OCI-LY7 (cell line): ENCODE measurements at regions not wholly inside any gene's neighbourhood (a gene's known extent, or its start where the extent isn't known, plus 50 kb on each side); places are given as distances from the start of the nearest gene placed in this dataset.
A peak's percentile ranks its signal among the peaks of the same experiment; 100 is the strongest.
"Not testable (repeated sequence)": the region's sequence is repeated elsewhere in the genome, so short reads cannot be mapped to it uniquely, and the experiment has no call there.

Experiments
- BruUV-seq: library from RNA; stranded (reverse); fragments of 400-500 nt; replicated peaks from 2 replicates; lab custom pipeline; 2021; lab: Mats Ljungman, UMichigan
- CTCF ChIA-PET: fragments of 300-600 bp; sonication (Branson Sonifier 250); formaldehyde crosslinking; loops from one replicate; lab custom pipeline; 2022; ENCODE audit warnings: antibody characterized with exemption; ENCODE audit not compliant: unreplicated experiment; lab: Charles Lee
- POLR2A ChIA-PET: fragments of 300-600 bp; sonication (Branson Sonifier 250); formaldehyde crosslinking; loops from one replicate; lab custom pipeline; 2022; ENCODE audit warnings: antibody characterized with exemption; lab: Charles Lee
- DNase-seq: peaks from one replicate; pipeline ENCODE4 v3.0.0-alpha.2; 2015; ENCODE audit warnings: low spot score
- H2AFZ ChIP-seq: fragments of 200-600 bp; sonication (generic), shearing (Covaris generic); 2 replicates; pipeline ENCODE4 v1.6.1; 2014; ENCODE audit warnings: mild to moderate bottlenecking, antibody characterized with exemption, low read length, moderate library complexity
- H3K27ac ChIP-seq: fragments of 200-600 bp; sonication (generic); 2 replicates; pipeline ENCODE4 v1.5.1; 2014; ENCODE audit warnings: mixed run types, low read depth, mild to moderate bottlenecking, moderate library complexity, low read length, inconsistent platforms; ENCODE audit not compliant: poor library complexity, severe bottlenecking
- H3K36me3 ChIP-seq: fragments of 200-600 bp; sonication (generic); 2 replicates; pipeline ENCODE4 v1.6.1; 2014; ENCODE audit warnings: mild to moderate bottlenecking, antibody characterized with exemption, low read length, moderate library complexity, mixed read lengths; ENCODE audit not compliant: insufficient read depth
- H3K4me1 ChIP-seq: fragments of 200-600 bp; sonication (generic); 2 replicates; pipeline ENCODE4 v1.5.1; 2014; ENCODE audit warnings: mild to moderate bottlenecking, low read length; ENCODE audit not compliant: insufficient read depth, poor library complexity, severe bottlenecking
- H3K4me2 ChIP-seq: fragments of 200-600 bp; sonication (generic); 2 replicates; pipeline ENCODE4 v1.6.1; 2014; ENCODE audit warnings: mild to moderate bottlenecking, low read length
- H3K4me3 ChIP-seq: fragments of 200-600 bp; sonication (generic); 2 replicates; pipeline ENCODE4 v1.5.1; 2014; ENCODE audit warnings: mild to moderate bottlenecking, low read depth, low read length; ENCODE audit not compliant: poor library complexity, severe bottlenecking
- H3K79me2 ChIP-seq: fragments of 200-600 bp; sonication (generic); 2 replicates; pipeline ENCODE4 v1.6.1; 2016; ENCODE audit warnings: low read depth, mild to moderate bottlenecking, low read length, moderate library complexity, mixed read lengths; ENCODE audit not compliant: insufficient read depth
- H3K9me2 ChIP-seq: fragments of 200-600 bp; sonication (generic); 2 replicates; pipeline ENCODE4 v1.6.1; 2016; ENCODE audit warnings: mild to moderate bottlenecking, low read length, mixed read lengths; ENCODE audit not compliant: insufficient read depth
- H3K9me3 ChIP-seq: fragments of 200-600 bp; sonication (generic); 2 replicates; pipeline ENCODE4 v1.6.1; 2014; ENCODE audit warnings: mild to moderate bottlenecking, mixed run types, low read length, mixed read lengths
- H4K20me1 ChIP-seq: fragments of 200-600 bp; sonication (generic); 2 replicates; pipeline ENCODE4 v1.6.1; 2014; ENCODE audit warnings: mild to moderate bottlenecking, antibody characterized with exemption, low read length, moderate library complexity, mixed read lengths; ENCODE audit not compliant: insufficient read depth
- intact Hi-C: fragments of 100-400 bp; cut with micrococcal nuclease; formaldehyde crosslinking; loops from one replicate; pipeline ENCODE4 v1.10.0; 2022; ENCODE audit not compliant: unreplicated experiment

DNA sequence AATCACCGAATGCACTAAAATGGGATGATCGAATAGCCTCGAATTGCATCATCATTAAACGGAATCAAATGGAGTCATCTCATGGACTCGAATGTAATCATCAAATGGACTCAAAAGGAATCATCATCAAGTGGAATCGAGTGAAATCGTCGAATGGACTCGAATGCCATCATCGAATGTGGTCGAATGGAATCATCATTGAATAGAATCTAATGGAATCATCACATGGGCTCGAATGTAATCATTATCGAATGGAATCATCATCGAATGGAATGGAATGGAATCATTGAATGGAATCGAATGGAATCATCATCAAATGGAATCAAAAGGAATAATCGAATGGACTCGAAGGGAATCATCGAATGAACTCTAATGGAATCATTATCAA, 224.3 kb downstream of the SHCBP1 start:
- H4K20me1 ChIP-seq, H3K9me3 ChIP-seq, H3K4me1 ChIP-seq, H3K4me2 ChIP-seq, CTCF ChIA-PET, intact Hi-C loops, H3K9me2 ChIP-seq, H2AFZ ChIP-seq, H3K4me3 ChIP-seq, H3K27ac ChIP-seq, H3K79me2 ChIP-seq, BruUV-seq, DNase-seq, H3K36me3 ChIP-seq, POLR2A ChIA-PET: not testable (repeated sequence)

DNA sequence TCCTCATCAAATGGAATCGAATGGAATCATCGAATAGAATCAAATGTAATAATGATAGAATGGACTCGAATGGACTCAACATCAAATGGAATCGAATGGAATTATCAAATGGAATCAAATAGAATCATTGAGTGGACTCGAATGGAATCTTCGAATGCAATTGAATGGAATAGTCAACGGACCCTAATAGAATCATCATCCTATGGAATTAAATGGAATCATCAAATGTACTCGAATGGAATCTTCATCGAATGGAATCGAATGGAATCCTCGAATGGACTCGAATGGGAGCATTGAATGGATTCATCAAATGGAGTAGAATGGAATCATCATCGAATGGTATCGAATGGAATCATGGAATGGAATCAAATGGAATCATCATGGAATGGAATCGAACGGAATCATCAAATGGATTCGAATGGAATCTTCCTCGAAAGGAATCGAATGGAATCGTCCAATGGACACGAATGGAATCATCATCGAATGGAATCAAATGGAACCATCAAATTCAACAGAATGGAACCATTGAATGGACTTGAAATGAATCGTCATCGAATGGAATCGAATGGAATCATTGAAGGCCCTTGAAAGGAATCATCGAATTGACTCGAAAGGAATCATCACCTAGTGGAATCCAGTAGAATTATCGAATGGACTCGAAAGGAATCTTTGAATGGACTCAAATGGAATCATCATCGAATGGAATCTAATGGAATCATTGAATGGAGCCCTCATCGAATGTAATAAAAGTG, 224.9 kb downstream of the SHCBP1 start:
- H3K4me3 ChIP-seq, CTCF ChIA-PET, BruUV-seq, H2AFZ ChIP-seq, H3K27ac ChIP-seq, intact Hi-C loops, H3K79me2 ChIP-seq, H3K36me3 ChIP-seq, H3K4me1 ChIP-seq, H3K9me2 ChIP-seq, POLR2A ChIA-PET, H4K20me1 ChIP-seq, H3K4me2 ChIP-seq, H3K9me3 ChIP-seq: not testable (repeated sequence)
- peak; percentile 5 for DNase-seq

DNA sequence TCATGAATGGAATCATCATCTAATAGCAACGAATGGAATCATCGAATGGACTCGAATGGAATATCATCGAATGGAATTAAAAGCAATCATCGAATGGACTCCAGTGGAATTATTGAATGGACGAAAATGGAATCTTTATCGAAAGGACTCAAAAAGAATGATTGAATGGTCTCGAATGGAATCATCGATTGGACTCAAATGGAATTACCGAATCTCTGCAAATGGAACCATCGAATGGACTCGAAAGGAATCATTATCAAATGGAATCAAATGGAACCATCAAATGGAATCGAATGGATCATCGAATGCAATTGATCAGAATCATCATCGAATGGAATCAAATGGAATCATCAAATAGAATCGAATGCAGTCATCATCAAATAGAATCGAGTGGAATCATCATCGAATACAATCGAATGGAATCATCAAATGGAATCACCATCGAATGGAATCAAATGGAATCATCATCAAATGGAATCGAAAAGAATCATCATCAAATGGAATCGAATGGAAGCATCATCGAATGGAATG, 225.7 kb downstream of the SHCBP1 start:
- BruUV-seq, H4K20me1 ChIP-seq, H3K4me3 ChIP-seq, H3K9me3 ChIP-seq, H3K36me3 ChIP-seq, H3K4me1 ChIP-seq, H2AFZ ChIP-seq, CTCF ChIA-PET, H3K4me2 ChIP-seq, H3K9me2 ChIP-seq, intact Hi-C loops, H3K79me2 ChIP-seq, POLR2A ChIA-PET, H3K27ac ChIP-seq: not testable (repeated sequence)
- peak; percentile 3 for DNase-seq

GRCh38 chr16:46394963-46395362, 226.2 kb downstream of the SHCBP1 start:
- H3K36me3 ChIP-seq, POLR2A ChIA-PET, intact Hi-C loops, H3K4me3 ChIP-seq, H3K9me2 ChIP-seq, H4K20me1 ChIP-seq, H3K4me1 ChIP-seq, H3K79me2 ChIP-seq, H3K9me3 ChIP-seq, H2AFZ ChIP-seq, CTCF ChIA-PET, H3K27ac ChIP-seq, BruUV-seq, H3K4me2 ChIP-seq: not testable (repeated sequence)
- DNase-seq: peak; percentile 4

GRCh38 chr16:46394149-46394548, 227.0 kb downstream of the SHCBP1 start:
- not testable (repeated sequence) for BruUV-seq, DNase-seq

DNA sequence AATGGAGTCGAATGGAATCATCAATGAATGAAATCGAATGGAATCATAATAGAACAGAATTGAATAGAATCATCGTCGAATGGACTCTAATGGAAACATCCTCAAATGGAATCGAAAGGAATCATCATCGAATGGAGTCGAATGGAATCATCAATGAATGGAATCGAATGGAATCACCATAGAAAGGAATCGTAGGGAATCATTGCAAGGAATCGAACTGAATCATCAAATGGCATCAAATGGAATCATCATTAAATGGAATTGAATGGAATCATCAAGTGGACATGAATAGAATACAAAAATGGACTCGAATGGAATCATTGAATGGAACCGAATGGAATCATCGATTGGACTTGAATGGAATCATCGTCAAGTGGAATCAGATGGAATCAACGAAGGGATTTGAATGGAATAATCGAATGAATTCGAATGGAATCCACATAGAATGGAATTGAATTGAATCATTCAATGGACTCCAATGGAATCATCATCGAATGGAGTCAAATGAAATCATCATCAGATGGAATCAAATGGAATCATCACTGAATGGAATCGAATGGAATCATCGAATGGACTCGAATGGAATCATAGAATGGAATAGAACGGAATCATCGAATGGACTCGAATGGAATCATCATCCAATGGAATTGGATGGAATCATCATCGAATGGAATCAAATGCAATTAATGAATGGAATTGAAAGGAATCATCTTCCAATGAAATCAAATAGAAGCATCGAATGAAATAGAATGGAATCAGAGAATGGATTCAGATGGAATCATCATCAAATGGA, 228.1 kb downstream of the SHCBP1 start:
- H3K4me1 ChIP-seq, H3K9me3 ChIP-seq, H3K79me2 ChIP-seq, POLR2A ChIA-PET, H3K27ac ChIP-seq, H3K9me2 ChIP-seq, H3K4me3 ChIP-seq, H3K36me3 ChIP-seq, H4K20me1 ChIP-seq, CTCF ChIA-PET, H2AFZ ChIP-seq, intact Hi-C loops, H3K4me2 ChIP-seq, BruUV-seq: not testable (repeated sequence)
- peak; percentile 28 for DNase-seq

More at GRCh38 chr16:46394149-46394548, 227.0 kb downstream of the SHCBP1 start:
- CTCF ChIA-PET, H3K9me2 ChIP-seq, H3K9me3 ChIP-seq, H3K36me3 ChIP-seq, H3K4me3 ChIP-seq, H3K4me2 ChIP-seq, H3K4me1 ChIP-seq, POLR2A ChIA-PET, H3K79me2 ChIP-seq, H2AFZ ChIP-seq, H3K27ac ChIP-seq, H4K20me1 ChIP-seq, intact Hi-C loops: not testable (repeated sequence)
